Motor neuron (in vitro differentiated cells): ENCODE measurements at regions not wholly inside any gene's neighbourhood (a gene's known extent, or its start where the extent isn't known, plus 50 kb on each side); places are given as distances from the start of the nearest gene placed in this dataset.

Experiments
- ATAC-seq, 8 experiments: fragments of 200-7000 bp; cut with Tn5 transposase; replicated peaks in 6 of 8; 2 replicates each; pipeline ENCODE4 v1.8.0; 2021; ENCODE audit warnings: mild to moderate bottlenecking in 8 of 8, moderate library complexity in 8 of 8
- H3K27ac ChIP-seq, 2 donors: fragments of 250-450 bp; sonication (Bioruptor Pico); 2 replicates each; pipeline ENCODE4 v1.9.0; 2021; ENCODE audit warnings: antibody characterized with exemption in 2 of 2, mild to moderate bottlenecking in 2 of 2, moderate library complexity in 1 of 2
- H3K4me1 ChIP-seq, 2 donors: fragments of 250-450 bp; sonication (Bioruptor Pico); replicated peaks in 1 of 2; 2 replicates each; pipeline ENCODE4 v1.6.1; 2021; ENCODE audit warnings: antibody characterized with exemption in 2 of 2, mild to moderate bottlenecking in 2 of 2, moderate library complexity in 1 of 2
- H3K4me3 ChIP-seq, 5 donors: fragments of 250-450 bp; sonication (Bioruptor Pico); 2 replicates each; pipeline ENCODE4 v1.9.0; 2021; ENCODE audit warnings: antibody characterized with exemption in 5 of 5, mild to moderate bottlenecking in 5 of 5, moderate library complexity in 4 of 5
- WGBS, 10 experiments: fragments of 450-650 bp; shearing (Covaris generic); methylation state at CpG; one replicate each; pipeline ENCODE4 v1.0.0; 2022; 5-methylcytosine and 5-hydroxymethylcytosine counted together
- in situ Hi-C, 9 experiments: fragments of 400-800 bp; cut with MboI; loops; one replicate each; pipeline ENCODE4 v1.15.0; 2021; ENCODE audit warnings: low sequenced_read_pairs in 9 of 9, low pct_unique_long_range_greater_than_20kb in 2 of 9; ENCODE audit not compliant: unreplicated experiment in 9 of 9

- Histone ChIP-seq H3K4me1 (no peaks in the 10 kb centered on the region), H3K4me3 (no peak overlapping the region), H3K27ac (no peak overlapping the region)
- ATAC-seq = no peak
- in situ Hi-C loops = loop anchor here in 6 of 9 experiments (25.0 kb wide), 2 partner anchors 300 to 600 kb away; no protein-coding TSS in a partner anchor
Measured at GRCh38 chr9:71237051-71237450, 115.6 kb upstream of the TRPM3 start.

DNA sequence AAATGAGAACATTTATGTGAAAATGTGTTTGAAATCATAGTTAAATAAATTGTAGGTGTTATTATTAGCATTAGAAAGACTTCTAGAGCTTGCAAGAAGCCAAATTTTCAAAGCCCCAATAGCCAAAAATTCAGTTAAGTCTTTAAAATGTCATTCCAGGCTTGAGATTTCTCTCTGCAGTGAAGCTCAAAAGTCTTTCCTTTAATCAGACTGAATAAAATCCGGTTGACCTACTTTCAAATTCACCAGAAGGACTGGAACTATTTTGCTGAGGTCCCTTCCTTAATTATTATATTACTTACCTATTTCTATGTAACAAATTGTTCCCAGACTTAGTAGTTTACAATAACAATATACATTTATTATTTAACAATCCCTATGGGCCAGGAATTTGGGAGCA is 112.2 kb upstream of the TRPM3 start:
- 0 to 100% (median 67%) methylated on average over 1 of the region's 1 CpG; no CpG with 5 or more reads in 4 of the 10 experiments for WGBS, 10 experiments
- ATAC-seq = no peak

GRCh38 chr9:71223953-71224538 is 102.6 kb upstream of the TRPM3 start:
- Histone ChIP-seq H3K4me1 (no peaks in the 10 kb centered on the region), H3K4me3 (no peak overlapping the region), H3K27ac (no peak overlapping the region)
- 71 to 100% (median 100%) methylated on average over 1 of the region's 1 CpG; no CpG with 5 or more reads in 7 of the 10 experiments for WGBS, 10 experiments
- ATAC-seq = no peak
- in situ Hi-C loops = no loop called here

More for the DNA sequence above, 112.2 kb upstream of the TRPM3 start:
- Histone ChIP-seq H3K4me3 (no peak overlapping the region), H3K4me1 (no peaks in the 10 kb centered on the region), H3K27ac (no peak overlapping the region)
- in situ Hi-C loops = loop anchor here in 6 of 9 experiments (25.0 kb wide), 2 partner anchors 296 to 596 kb away; no protein-coding TSS in a partner anchor

DNA sequence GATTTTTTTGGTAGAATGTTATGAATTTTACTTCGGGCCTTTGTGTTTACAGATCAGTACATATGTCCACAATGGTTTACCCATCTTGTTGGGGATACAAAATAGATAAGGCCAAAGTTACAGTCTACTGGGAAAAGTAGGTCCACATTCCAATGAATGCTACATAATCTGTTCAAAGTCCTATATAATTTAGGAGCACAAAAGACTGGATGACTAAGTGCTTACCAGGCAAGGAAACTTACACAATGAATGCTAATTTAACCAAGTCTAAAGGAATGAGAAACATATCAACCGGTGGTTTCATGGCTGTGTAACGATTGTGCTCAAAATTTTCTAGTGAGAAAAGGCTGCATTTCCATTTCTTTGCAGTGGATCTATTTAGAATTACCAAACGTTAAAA is 97.4 kb upstream of the TRPM3 start:
- Histone ChIP-seq H3K4me3 (no peak overlapping the region), H3K27ac (no peak overlapping the region), H3K4me1 (no peaks in the 10 kb centered on the region)
- in situ Hi-C loops = no loop called here
- peak in 2 of 8 experiments; percentile 22 to 26 for ATAC-seq
- WGBS, 10 experiments = 7 to 100% (median 45%) methylated on average over 1 to 4 of the region's 4 CpGs; no CpG with 5 or more reads in 1 of the 10 experiments

DNA sequence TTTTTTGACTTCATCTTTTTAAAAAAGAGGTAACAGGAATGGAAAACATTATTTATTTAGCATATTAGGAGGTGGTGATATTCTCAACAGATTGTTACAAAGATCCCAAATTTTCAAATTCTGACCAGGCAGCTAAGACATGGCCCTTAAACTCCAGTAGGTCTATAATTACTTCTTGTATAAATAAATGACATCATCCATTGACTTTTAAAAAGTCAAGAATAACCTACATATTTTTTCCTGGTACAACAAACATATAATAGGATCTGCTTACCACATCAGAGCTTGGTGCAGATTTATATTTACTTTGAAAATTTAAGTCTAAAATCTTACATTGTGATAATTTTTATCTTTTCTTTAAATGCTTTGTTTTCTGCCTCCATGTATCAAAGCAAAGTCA is 92.2 kb upstream of the TRPM3 start:
- in situ Hi-C loops = no loop called here
- Histone ChIP-seq H3K27ac (no peak overlapping the region), H3K4me1 (no peaks in the 10 kb centered on the region), H3K4me3 (no peak overlapping the region)
- no peak for ATAC-seq

DNA sequence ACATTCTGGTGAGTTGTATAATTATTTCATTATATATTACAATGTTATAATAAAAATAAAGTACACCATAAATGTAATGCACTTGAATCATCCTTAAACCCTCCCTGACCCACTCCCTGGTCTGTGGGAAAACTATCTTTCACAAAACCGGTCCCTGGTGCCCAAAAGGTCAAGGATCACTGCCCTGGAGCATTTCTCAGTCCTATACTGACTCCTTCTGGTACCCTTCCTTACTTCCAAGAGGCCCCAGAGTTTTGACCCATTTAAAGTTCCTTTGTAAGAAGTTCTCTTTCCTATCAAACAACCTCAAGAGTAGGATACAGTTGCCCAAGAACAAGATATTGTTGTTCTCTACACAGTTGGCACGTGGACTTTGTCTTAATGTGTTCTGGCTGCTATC is 88.9 kb upstream of the TRPM3 start:
- Histone ChIP-seq H3K4me1 (no peaks in the 10 kb centered on the region), H3K27ac (no peak overlapping the region), H3K4me3 (no peak overlapping the region)
- ATAC-seq = no peak
- in situ Hi-C loops = no loop called here
- WGBS, 10 experiments = 0 to 93% (median 38%) methylated on average over 1 to 2 of the region's 2 CpGs; no CpG with 5 or more reads in 3 of the 10 experiments

DNA sequence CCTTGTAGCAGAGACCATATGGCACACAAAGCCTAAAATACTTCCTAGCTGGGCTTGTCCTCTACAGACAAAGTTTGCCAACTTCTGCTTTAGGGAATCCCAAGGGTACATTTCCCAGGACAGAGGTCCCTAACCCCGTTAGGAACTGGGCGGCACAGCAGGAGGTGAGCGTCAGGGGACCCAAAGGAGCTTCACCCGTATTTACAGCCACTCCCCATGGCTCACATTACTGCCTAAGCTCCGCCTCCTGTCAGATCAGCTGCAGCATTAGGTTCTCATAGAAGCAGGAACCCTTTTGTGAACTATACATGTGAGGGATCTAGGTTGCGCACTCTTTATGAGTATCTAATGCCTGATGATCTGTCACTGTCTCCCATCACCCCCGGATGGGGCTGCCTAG is 88.5 kb upstream of the TRPM3 start:
- no peaks in the 10 kb centered on the region for H3K4me1 ChIP-seq
- H3K4me3 ChIP-seq = no peak overlapping the region
- ATAC-seq = no peak
- 33 to 90% (median 77%) methylated on average over 1 to 7 of the region's 7 CpGs; no CpG with 5 or more reads in 2 of the 10 experiments for WGBS, 10 experiments
- in situ Hi-C loops = no loop called here
- H3K27ac ChIP-seq = no peak overlapping the region

DNA sequence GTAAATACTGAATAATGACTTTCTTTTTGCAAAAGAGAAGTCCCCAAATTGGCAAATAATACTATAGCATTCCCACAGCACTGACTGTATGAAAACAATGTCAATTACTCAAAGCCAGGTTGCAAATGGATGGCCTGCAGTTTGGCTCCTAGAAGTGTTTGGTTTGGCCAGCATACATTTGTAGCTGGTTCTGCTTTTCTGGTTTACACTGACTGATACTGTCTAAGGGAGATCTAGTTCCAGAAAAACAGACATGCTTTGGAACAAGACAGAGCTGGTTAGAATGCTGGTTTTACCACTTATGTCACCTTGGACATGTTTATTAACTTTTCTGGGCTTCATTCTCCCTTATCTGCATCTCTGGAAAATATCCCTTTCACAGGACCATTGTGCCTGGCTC is 81.5 kb upstream of the TRPM3 start:
- H3K27ac ChIP-seq = no peak overlapping the region
- ATAC-seq = no peak
- H3K4me3 ChIP-seq = no peak overlapping the region
- no peaks in the 10 kb centered on the region for H3K4me1 ChIP-seq
- in situ Hi-C loops = no loop called here

- Histone ChIP-seq H3K27ac (no peak overlapping the region), H3K4me3 (no peak overlapping the region), H3K4me1 (no peaks in the 10 kb centered on the region)
- 17 to 100% (median 84%) methylated on average over 1 to 3 of the region's 3 CpGs for WGBS, 10 experiments
- ATAC-seq = no peak
- in situ Hi-C loops = no loop called here
Measured at GRCh38 chr9:71191708-71192107, 70.3 kb upstream of the TRPM3 start.

GRCh38 chr9:71183251-71183650 is 61.8 kb upstream of the TRPM3 start:
- 0 to 92% (median 51%) methylated on average over 1 to 3 of the region's 3 CpGs; no CpG with 5 or more reads in 2 of the 10 experiments for WGBS, 10 experiments
- H3K27ac ChIP-seq = no peak overlapping the region
- H3K4me1 ChIP-seq = no peaks in the 10 kb centered on the region
- ATAC-seq = no peak
- in situ Hi-C loops = no loop called here
- no peak overlapping the region for H3K4me3 ChIP-seq

DNA sequence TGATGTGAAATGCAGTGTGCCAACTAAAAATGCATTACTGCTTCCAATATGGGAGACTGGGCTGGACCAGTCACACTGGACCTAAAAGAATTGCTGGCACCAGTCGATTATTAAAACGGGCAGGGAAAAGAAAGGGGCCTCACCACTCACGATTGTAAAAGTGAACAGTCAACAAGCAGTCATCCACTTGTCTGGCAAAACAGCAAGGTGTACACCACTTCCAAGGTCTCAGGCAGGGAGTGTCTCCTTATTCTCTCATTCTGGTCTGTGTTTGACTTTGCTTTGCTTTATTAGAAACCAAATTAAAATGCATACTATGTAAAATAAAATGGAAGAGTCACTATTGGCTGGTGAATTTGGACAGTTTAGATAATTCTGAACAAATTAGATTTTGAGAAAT is 57.8 kb upstream of the TRPM3 start:
- Histone ChIP-seq H3K27ac (no peak overlapping the region), H3K4me1 (no peaks in the 10 kb centered on the region), H3K4me3 (no peak overlapping the region)
- 0 to 92% (median 75%) methylated on average over 1 to 3 of the region's 3 CpGs; no CpG with 5 or more reads in 1 of the 10 experiments for WGBS, 10 experiments
- in situ Hi-C loops = no loop called here
- ATAC-seq = no peak

DNA sequence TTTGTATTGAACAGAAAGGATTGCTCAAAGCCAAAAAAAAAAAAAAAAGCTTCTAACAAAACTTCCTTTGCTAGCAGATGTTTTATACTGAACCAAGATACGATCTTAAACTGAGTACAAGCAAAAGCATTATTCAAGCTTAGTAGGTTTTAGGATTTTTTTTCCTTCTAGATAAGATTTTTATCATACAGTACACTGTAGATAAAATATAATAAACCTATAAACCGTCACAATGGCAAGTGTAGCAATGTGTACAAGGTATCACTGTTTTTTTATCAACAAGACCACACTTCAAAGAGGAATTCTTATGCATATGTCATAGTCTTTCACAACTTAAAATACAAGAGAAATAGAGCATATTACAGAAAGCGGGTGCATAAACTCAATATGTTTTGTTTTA is 56.5 kb upstream of the TRPM3 start:
- in situ Hi-C loops = no loop called here
- ATAC-seq = no peak

GRCh38 chr9:71171517-71171916 is 50.1 kb upstream of the TRPM3 start:
- no peak overlapping the region for H3K4me3 ChIP-seq
- ATAC-seq = peak in 3 of 8 experiments; percentile 55 to 84 (median 81)
- WGBS, 10 experiments = 13 to 100% (median 42%) methylated on average over 1 to 7 of the region's 9 CpGs; no CpG with 5 or more reads in 2 of the 10 experiments
- in situ Hi-C loops = no loop called here
- H3K4me1 ChIP-seq = peaks cover 0 to 4% of the 10 kb centered on the region in 2 donors
- H3K27ac ChIP-seq = no peak overlapping the region

More for the DNA sequence above, 56.5 kb upstream of the TRPM3 start:
- Histone ChIP-seq H3K4me3 (no peak overlapping the region), H3K4me1 (no peaks in the 10 kb centered on the region), H3K27ac (no peak overlapping the region)
- 0 to 96% (median 76%) methylated on average over 2 to 3 of the region's 3 CpGs for WGBS, 10 experiments
